ENCODE measurements at regions not wholly inside any gene's neighbourhood (a gene's known extent, or its start where the extent isn't known, plus 50 kb on each side); places are given as distances from the start of the nearest gene placed in this dataset.

DNA sequence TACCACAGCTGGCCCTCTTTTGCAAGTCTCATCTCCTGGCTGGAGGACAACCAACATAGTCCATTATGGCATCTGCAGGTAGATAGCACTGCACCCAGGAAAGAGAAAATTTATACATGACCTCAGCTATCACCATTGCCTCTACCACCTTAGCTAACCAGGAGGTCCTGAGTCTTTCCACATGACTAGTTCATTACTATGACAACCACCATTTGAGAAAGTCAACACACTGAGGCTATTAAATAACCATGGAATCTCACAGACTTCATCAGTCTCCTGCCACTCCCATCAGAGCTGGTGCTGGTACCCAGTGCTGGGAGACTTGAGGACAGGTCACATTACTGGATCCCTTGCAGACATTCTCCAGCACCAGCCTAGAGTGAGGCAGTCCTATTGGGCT lies 285.9 kb downstream of the GBA3 start:
- TF ChIP-seq CTCF (IDR thresholded peaks at IDR 0.05; ENCODE audit: borderline replicate concordance, extremely low read depth, low read length, poor library complexity, severe bottlenecking) (no peak), EZH2 (IDR thresholded peaks at IDR 0.05; ENCODE audit: borderline replicate concordance, low read depth, low read length, severe bottlenecking) (no peak)

All from DND-41 (cell line).